Endometrium (tissue), 2 donors: ENCODE measurements at regions not wholly inside any gene's neighbourhood (a gene's known extent, or its start where the extent isn't known, plus 50 kb on each side); places are given as distances from the start of the nearest gene placed in this dataset.
"Not testable (repeated sequence)": the region's sequence is repeated elsewhere in the genome, so short reads cannot be mapped to it uniquely, and the experiment has no call there.

Experiments used
- FAIRE-seq: peaks from 2 replicates; lab custom pipeline; 2012; peaks lifted over from hg19 to GRCh38; lab: Jason Lieb, UNC
- donor health status: control.
- donor health status: control.

GRCh38 chr10:7069706-7070105 is 341.1 kb downstream of the SFMBT2 start:
- no peak for FAIRE-seq

GRCh38 chr10:7056216-7056615 is 354.6 kb downstream of the SFMBT2 start:
- FAIRE-seq: no peak

DNA sequence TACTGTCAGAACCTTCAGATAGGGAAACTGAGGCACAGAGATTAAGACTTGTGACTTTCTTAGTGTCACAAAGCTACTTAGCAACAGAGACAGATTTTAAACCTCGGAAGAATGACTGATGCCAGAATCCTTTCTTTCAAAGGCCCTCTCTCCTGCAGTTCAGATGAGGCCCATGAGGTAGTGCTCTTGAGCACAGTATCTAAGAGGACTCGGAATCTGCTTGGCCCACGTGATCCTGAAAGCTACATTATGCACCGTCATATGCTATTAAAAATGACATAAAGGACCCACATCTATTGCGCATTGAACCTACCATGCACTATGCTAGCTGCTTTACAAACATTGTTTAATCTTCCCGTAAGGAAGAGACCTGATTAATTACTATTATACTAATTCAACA is 355.9 kb downstream of the SFMBT2 start:
- FAIRE-seq: no peak

- FAIRE-seq: no peak
These were observed 357.6 kb downstream of the SFMBT2 start for GRCh38 chr10:7053195-7053594.

DNA sequence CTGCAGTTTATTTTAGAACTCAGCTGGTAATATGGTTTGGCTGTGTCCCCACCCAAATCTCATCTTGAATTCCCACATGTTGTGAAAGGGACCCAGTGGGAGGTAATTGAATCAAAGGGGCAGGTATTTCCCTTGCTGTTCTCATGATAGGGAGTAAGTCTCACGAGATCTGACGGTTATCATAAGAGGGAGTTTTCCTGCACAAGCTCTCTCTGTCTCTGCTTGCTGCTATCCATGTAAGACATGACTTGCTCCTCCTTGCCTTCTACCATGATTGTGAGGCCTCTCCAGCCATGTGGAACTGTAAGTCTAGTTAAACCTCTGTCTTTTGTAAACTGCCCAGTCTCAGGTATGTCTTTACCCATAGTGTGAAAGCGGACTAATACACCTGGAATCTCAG is 360.8 kb downstream of the SFMBT2 start:
- not testable (repeated sequence) for FAIRE-seq

GRCh38 chr10:7048061-7048460 is 362.8 kb downstream of the SFMBT2 start:
- FAIRE-seq: no peak

GRCh38 chr10:7046615-7047014 is 364.2 kb downstream of the SFMBT2 start:
- no peak for FAIRE-seq

DNA sequence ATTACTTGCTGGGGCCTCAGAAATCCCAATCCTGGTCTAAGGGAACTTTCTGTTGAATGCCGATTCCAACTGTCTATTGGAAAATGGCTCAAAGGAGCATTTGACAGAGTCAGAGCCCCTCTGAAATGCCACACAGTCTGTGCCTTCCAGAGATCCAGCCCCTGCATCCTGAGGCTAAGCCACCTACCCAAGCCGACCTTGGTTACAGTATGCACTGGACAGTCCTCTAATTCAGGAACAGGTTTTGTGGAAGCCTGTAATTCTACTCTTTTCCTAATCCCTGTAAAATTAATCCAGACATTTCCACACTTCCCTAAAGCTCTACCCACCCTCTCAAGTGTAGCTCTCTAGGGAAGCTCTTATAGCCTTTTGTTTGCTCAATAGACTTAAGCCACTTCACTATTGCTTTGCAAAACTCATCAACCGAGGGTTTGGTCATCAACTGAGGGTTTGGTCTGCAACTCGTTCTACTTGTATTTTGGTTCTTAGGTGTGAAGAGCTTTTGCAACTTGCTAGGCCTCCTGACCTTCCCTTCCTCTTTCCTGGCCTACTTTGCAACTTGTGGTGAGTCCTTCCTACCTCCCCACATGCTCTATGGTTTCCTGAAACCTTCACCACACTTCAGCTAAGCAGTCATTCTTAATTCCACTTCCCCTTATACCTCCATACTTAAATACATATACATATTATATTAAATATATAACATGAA is 364.8 kb downstream of the SFMBT2 start:
- no peak for FAIRE-seq

DNA sequence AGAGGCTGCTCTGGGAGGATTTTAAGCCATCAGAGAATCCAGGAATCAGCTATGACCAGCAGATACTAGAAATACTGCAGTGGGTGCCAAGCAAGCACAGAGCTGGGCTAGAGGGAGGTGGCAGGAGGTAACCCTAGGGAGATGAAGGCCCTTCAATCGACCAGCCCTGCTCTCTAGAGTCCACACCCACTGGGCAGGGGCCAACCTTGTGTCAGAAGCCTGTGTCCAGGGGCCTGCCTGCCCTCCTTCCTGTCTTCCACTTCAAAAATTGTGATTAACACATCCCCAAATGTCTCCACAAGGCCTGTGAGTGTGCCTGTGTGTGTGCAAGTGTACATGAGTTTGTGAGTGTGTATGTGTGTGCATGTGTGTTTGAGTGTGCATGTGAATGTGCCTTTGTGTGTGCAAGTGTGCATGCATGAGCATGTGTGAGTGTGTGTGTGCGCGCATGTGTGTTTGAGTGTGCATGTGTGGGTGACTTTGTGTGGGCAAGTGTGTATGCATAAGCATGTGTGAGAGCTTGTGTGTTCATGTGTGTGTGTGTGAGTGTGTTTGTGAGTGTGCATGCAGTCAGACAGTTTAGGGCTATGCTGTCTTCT is 367.7 kb downstream of the SFMBT2 start:
- no peak for FAIRE-seq

DNA sequence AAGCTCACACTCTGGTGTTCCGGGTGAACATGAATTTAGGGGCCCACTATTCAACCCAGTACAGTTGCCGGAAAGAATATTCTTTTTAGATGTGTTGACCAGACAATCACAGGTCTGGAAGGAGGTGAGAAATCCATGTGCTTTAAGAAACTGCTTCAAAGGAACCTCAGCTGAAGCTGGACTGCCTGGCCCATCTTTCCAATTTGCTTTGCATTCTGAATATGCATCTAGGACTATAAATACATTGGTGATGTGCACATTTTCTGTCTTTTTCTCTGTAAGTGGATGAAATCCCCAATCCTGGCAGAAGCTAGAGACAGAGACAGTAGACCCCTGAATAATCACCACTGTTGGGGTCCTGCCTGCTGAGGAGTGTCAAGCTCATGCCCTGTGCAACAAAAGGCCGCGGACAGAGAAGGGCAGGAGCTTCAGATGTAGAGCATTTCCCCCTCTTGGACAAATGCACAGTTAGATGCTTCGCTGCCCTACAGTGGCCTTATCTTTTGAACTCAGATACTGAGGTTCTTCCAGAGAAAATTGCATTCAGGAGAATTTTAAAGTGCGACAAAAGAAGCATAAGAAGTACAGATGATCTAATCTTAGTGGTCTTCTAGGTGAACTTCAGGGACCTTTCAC is 368.3 kb downstream of the SFMBT2 start:
- FAIRE-seq: no peak

GRCh38 chr10:7042000-7042399 is 368.8 kb downstream of the SFMBT2 start:
- FAIRE-seq: no peak

DNA sequence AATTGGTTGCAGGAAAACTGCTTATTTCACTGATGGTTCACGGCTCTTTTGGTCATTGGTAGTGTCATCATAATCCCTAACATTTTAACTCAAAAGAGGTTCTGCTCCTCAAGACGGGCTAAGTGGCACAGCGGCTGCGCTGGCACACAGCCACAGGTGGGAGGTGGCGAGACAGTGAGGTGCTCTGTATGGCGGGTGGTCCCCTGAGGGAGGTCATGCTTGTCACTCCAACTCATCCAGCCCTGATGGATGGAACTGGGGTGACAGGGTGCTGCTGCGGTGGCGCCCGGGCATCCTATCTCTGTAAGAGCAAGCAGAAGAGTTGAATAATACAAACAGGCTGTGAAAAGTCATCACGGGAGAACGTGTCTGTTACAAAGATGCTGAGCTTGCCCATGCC is 370.2 kb downstream of the SFMBT2 start:
- FAIRE-seq: no peak

DNA sequence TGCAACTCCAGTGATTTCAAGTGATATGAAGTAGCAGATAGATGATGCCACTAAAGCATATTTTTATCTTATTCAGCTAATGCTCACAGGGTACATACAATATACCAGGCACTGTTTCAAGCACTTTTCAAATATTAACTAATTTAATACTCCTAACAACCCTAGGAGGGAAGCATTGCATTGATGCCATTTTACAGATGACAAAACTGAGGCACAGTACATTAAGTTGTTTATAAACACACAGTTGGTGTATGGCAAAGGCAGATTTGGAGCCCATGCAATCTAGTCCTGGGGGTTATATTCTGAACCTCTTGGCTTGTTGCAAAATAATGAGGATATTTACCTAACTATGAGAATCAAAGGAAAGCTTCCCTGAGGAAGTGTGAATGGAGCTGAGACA is 371.0 kb downstream of the SFMBT2 start:
- FAIRE-seq: no peak

GRCh38 chr10:7038416-7038815 is 372.4 kb downstream of the SFMBT2 start:
- no peak for FAIRE-seq

GRCh38 chr10:7037434-7037833 is 373.4 kb downstream of the SFMBT2 start:
- FAIRE-seq: not testable (repeated sequence)

GRCh38 chr10:7036951-7037350 is 373.9 kb downstream of the SFMBT2 start:
- FAIRE-seq: no peak

DNA sequence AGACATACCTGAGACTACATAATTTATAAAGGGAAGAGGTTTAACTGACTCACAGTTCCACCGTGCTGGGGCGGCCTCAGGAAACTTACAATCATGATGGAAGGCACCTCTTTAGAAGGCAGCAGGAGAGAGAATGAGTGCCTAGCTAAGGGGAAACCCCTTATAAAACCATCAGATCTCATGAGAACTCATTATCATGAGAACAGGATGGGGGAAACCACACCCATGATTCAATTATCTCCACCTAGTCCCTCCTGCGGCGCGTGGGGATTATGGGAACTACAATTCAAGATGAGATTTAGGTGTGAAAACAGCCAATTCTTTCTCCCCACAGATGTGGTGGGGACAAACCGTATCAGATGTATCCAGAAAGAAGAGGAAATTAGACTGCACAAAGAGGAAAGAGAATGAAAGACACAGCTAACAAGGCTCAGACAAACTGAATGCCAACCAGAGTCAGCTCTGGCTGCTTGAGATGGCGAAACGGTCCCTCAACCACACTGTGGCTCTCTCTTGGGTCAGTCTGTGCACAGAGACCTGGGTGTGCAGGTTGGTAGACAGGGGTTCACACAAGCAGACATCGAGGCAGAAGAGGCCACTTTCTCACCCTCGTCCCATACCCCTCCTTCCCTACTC is 375.6 kb downstream of the SFMBT2 start:
- FAIRE-seq: no peak

GRCh38 chr10:7033031-7033430 is 377.8 kb downstream of the SFMBT2 start:
- no peak for FAIRE-seq

- no peak for FAIRE-seq
These were observed 380.5 kb downstream of the SFMBT2 start for GRCh38 chr10:7030134-7030855.

DNA sequence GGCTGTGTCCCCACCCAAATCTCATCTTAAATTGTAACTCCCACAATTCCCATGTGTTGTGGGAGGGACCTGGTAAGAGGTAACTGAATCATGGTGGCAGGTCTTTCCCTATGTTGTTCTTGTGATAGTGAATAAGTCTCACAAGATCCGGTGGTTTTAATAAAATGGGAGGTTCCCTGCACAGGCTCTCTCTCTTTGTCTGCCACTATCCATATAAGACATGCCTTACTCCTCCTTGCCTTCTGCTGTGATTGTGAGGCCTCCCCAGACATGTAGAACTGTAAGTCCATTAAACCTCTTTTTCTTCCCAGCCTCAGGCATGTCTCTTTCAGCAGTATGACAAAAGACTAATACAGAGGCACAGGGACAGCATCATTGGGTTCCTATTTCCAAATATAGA is 381.2 kb downstream of the SFMBT2 start:
- no peak for FAIRE-seq

GRCh38 chr10:7028809-7029166 is 382.0 kb downstream of the SFMBT2 start:
- no peak for FAIRE-seq
